H9 (cell line): ENCODE measurements at regions not wholly inside any gene's neighbourhood (a gene's known extent, or its start where the extent isn't known, plus 50 kb on each side); places are given as distances from the start of the nearest gene placed in this dataset.

ENCODE experiments used
- DNase-seq: peaks from one replicate; pipeline ENCODE4 v3.0.0-alpha.2; 2017
- H2AFZ ChIP-seq: one replicate; pipeline ENCODE4 v1.6.1; 2013; ENCODE audit warnings: mild to moderate bottlenecking, low read length, control low read depth, moderate library complexity
- H2AK5ac ChIP-seq: 2 replicates; pipeline ENCODE4 v1.6.1; 2013; ENCODE audit warnings: low read length, control low read depth, mixed read lengths; ENCODE audit not compliant: insufficient read length
- H2BK120ac ChIP-seq: one replicate; pipeline ENCODE4 v1.6.1; 2013; ENCODE audit warnings: low read depth, mild to moderate bottlenecking, low read length, control low read depth, inconsistent platforms; ENCODE audit not compliant: poor library complexity, severe bottlenecking
- H2BK12ac ChIP-seq: 2 replicates; pipeline ENCODE4 v1.6.1; 2013; ENCODE audit warnings: low read length, control low read depth, mixed read lengths, low read depth; ENCODE audit not compliant: insufficient read length
- H2BK15ac ChIP-seq: 2 replicates; pipeline ENCODE4 v1.6.1; 2013; ENCODE audit warnings: low read depth, low read length, control low read depth
- H2BK20ac ChIP-seq: one replicate; pipeline ENCODE4 v1.6.1; 2013; ENCODE audit warnings: low read depth, mild to moderate bottlenecking, low read length, control low read depth, inconsistent platforms; ENCODE audit not compliant: poor library complexity, severe bottlenecking
- H2BK5ac ChIP-seq: 2 replicates; pipeline ENCODE4 v1.6.1; 2013; ENCODE audit warnings: low read length, control low read depth, mixed read lengths; ENCODE audit not compliant: insufficient read length
- H3K14ac ChIP-seq: 2 replicates; pipeline ENCODE4 v1.6.1; 2013; ENCODE audit warnings: low read length, control low read depth; ENCODE audit not compliant: insufficient read depth
- H3K18ac ChIP-seq: 2 replicates; pipeline ENCODE4 v1.6.1; 2013; ENCODE audit warnings: low read depth, mild to moderate bottlenecking, mixed read lengths, low read length, control low read depth; ENCODE audit not compliant: insufficient read length
- H3K23ac ChIP-seq: 2 replicates; pipeline ENCODE4 v1.6.1; 2013; ENCODE audit warnings: low read length, control low read depth, mixed read lengths, low read depth; ENCODE audit not compliant: insufficient read length
- H3K23me2 ChIP-seq: 2 replicates; pipeline ENCODE4 v1.6.1; 2013; ENCODE audit warnings: low read depth, mild to moderate bottlenecking, mixed read lengths, low read length, control low read depth; ENCODE audit not compliant: insufficient read length, poor library complexity, severe bottlenecking
- H3K27ac ChIP-seq: 2 replicates; pipeline ENCODE4 v1.5.1; 2013; ENCODE audit warnings: low read length, control low read depth, mixed read lengths, low read depth; ENCODE audit not compliant: insufficient read length
- H3K27me3 ChIP-seq: 2 replicates; pipeline ENCODE4 v1.6.1; 2013; ENCODE audit warnings: low read length, control low read depth, inconsistent platforms; ENCODE audit not compliant: insufficient read depth
- H3K4ac ChIP-seq: 2 replicates; pipeline ENCODE4 v1.6.1; 2013; ENCODE audit warnings: low read depth, mild to moderate bottlenecking, control low read depth, inconsistent platforms, low read length, moderate library complexity
- H3K4me1 ChIP-seq: 2 replicates; pipeline ENCODE4 v1.6.1; 2013; ENCODE audit warnings: low read length, control low read depth, inconsistent platforms; ENCODE audit not compliant: insufficient read depth
- H3K4me2 ChIP-seq: 2 replicates; pipeline ENCODE4 v1.6.1; 2013; ENCODE audit warnings: low read length, control low read depth, mixed read lengths; ENCODE audit not compliant: insufficient read length, insufficient read depth
- H3K56ac ChIP-seq: 2 replicates; pipeline ENCODE4 v1.6.1; 2013; ENCODE audit warnings: low read depth, mild to moderate bottlenecking, mixed read lengths, low read length, control low read depth; ENCODE audit not compliant: insufficient read length
- H3K79me1 ChIP-seq: 2 replicates; pipeline ENCODE4 v1.6.1; 2013; ENCODE audit warnings: low read depth, mild to moderate bottlenecking, moderate library complexity, low read length, control low read depth, inconsistent platforms; ENCODE audit not compliant: insufficient read depth, poor library complexity, severe bottlenecking
- H3K79me2 ChIP-seq: 2 replicates; pipeline ENCODE4 v1.6.1; 2013; ENCODE audit warnings: low read length, control low read depth, inconsistent platforms; ENCODE audit not compliant: insufficient read depth
- H3K9ac ChIP-seq: 2 replicates; pipeline ENCODE4 v1.6.1; 2013; ENCODE audit warnings: low read length, control low read depth, mixed read lengths; ENCODE audit not compliant: insufficient read length; ENCODE audit errors: extremely low read depth
- H3K9me3 ChIP-seq: one replicate; pipeline ENCODE4 v1.6.1; 2013; ENCODE audit warnings: low read depth, low read length, inconsistent platforms; ENCODE audit not compliant: control insufficient read depth
- H3T11ph ChIP-seq: one replicate; pipeline ENCODE4 v1.6.1; 2013; ENCODE audit warnings: mild to moderate bottlenecking, low read length, control low read depth, inconsistent platforms
- H4K20me1 ChIP-seq: one replicate; pipeline ENCODE4 v1.6.1; 2013; ENCODE audit not compliant: control insufficient read depth, insufficient read length, insufficient read depth
- H4K5ac ChIP-seq: 2 replicates; pipeline ENCODE4 v1.6.1; 2013; ENCODE audit warnings: low read depth, mild to moderate bottlenecking, mixed read lengths, low read length, control low read depth; ENCODE audit not compliant: insufficient read length
- H4K8ac ChIP-seq: replicated peaks from 2 replicates; pipeline ENCODE4 v1.6.1; 2013; ENCODE audit warnings: low read length, control low read depth, mixed read lengths, low read depth; ENCODE audit not compliant: insufficient read length
- H4K91ac ChIP-seq: 2 replicates; pipeline ENCODE4 v1.6.1; 2013; ENCODE audit warnings: low read depth, mild to moderate bottlenecking, moderate library complexity, mixed read lengths, low read length, control low read depth; ENCODE audit not compliant: insufficient read length
- H3K27ac Mint-ChIP-seq, 3 experiments: 2 replicates in 2 of 3; 3 replicates in 1 of 3; pipeline ENCODE4 v1.8.0; 2020 to 2021; ENCODE audit warnings: mixed read lengths in 3 of 3, mild to moderate bottlenecking in 1 of 3, moderate library complexity in 1 of 3
- H3K27me3 Mint-ChIP-seq: 2 replicates; pipeline ENCODE4 v1.8.0; 2021; ENCODE audit warnings: low read depth, mild to moderate bottlenecking, moderate library complexity, mixed read lengths
- H3K36me3 Mint-ChIP-seq, 3 experiments: 2 replicates in 2 of 3; 3 replicates in 1 of 3; pipeline ENCODE4 v1.8.0; 2020 to 2021; ENCODE audit warnings: low read depth in 3 of 3, mixed read lengths in 3 of 3; ENCODE audit not compliant: insufficient read depth in 1 of 3
- H3K4me1 Mint-ChIP-seq, 2 experiments: 2 replicates each; pipeline ENCODE4 v1.8.0; 2020; ENCODE audit warnings: mixed read lengths in 2 of 2
- H3K4me3 Mint-ChIP-seq, 2 experiments: 2 replicates in 1 of 2; 3 replicates in 1 of 2; pipeline ENCODE4 v1.8.0; 2020 to 2021; ENCODE audit warnings: mild to moderate bottlenecking in 2 of 2, mixed read lengths in 2 of 2, moderate library complexity in 1 of 2
- H3K9me3 Mint-ChIP-seq, 2 experiments: 2 replicates in 1 of 2; 3 replicates in 1 of 2; pipeline ENCODE4 v1.8.0; 2020; ENCODE audit warnings: mild to moderate bottlenecking in 2 of 2, mixed read lengths in 2 of 2, moderate library complexity in 1 of 2
- WGBS: extraction: QIAGEN DNeasy Blood & Tissue Kit; methylation state at CpG from one replicate; pipeline ENCODE4 v1.1.7; 2013; ENCODE audit warnings: missing lambda C conversion rate, low lambda C conversion rate, mixed read lengths; ENCODE audit not compliant: insufficient read length; ENCODE audit errors: extremely low coverage; 5-methylcytosine and 5-hydroxymethylcytosine counted together
- TF ChIP-seq, protein P1 (sequence below): fragments of 200-600 bp; sonication (generic); conservative IDR thresholded peaks from 3 replicates; pipeline ENCODE4 v1.8.0; 2021; ENCODE audit warnings: antibody characterized with exemption, mild to moderate bottlenecking

DNA sequence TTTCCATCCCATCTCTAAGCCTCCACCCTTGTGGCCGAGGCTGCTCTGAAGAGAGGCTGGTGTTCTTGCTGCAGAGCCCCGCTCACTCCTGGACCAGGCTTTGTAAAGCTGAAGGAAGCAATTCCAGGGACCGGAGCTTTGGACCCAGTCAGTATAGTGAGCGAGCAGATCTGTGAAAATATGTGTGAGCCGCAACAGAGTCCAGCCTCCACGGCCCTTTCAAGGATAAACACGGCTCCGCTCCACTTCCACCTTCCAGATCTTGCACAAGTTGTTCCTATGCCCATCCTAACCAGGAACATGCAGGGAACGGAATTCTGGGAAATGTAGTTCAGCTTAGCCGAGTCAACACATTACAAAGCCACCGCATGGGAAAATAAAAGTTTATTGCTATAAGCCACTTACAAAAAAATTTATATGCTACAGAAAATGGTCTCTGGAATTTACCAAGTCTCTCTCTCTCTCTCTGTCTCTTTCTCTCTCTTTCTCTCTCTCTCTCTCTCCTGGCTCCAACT, 151.7 kb upstream of the ZNF521 start:
- H3K27ac ChIP-seq = no peak overlapping the region
- no peak overlapping the region for H4K91ac ChIP-seq
- H3K27me3 ChIP-seq = no peaks in the 10 kb centered on the region
- peak; percentile 44 for DNase-seq
- H2AK5ac ChIP-seq = no peak overlapping the region
- TF ChIP-seq, protein P1, sequence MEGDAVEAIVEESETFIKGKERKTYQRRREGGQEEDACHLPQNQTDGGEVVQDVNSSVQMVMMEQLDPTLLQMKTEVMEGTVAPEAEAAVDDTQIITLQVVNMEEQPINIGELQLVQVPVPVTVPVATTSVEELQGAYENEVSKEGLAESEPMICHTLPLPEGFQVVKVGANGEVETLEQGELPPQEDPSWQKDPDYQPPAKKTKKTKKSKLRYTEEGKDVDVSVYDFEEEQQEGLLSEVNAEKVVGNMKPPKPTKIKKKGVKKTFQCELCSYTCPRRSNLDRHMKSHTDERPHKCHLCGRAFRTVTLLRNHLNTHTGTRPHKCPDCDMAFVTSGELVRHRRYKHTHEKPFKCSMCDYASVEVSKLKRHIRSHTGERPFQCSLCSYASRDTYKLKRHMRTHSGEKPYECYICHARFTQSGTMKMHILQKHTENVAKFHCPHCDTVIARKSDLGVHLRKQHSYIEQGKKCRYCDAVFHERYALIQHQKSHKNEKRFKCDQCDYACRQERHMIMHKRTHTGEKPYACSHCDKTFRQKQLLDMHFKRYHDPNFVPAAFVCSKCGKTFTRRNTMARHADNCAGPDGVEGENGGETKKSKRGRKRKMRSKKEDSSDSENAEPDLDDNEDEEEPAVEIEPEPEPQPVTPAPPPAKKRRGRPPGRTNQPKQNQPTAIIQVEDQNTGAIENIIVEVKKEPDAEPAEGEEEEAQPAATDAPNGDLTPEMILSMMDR = no peak
- H4K5ac ChIP-seq = no peak overlapping the region
- H3K4ac ChIP-seq = no peak overlapping the region
- no CpG with 5 or more reads among the region's 11 CpGs for WGBS
- no peak overlapping the region for H2BK120ac ChIP-seq
- Mint-ChIP-seq H3K27ac (peak overlapping the region in 1 of 3 experiments; percentile 80; a peak in 2 of 7 replicates), H3K9me3 (no peaks in the 10 kb centered on the region; a peak in 1 of 5 replicates), H3K4me3 (peak overlapping the region; percentile 62 to 71), H3K27me3 (peaks cover 4% of the 10 kb centered on the region; the same call in 1 of the 2 replicates), H3K4me1 (peaks cover 6 to 7% of the 10 kb centered on the region in 2 experiments), H3K36me3 (no peaks in the 10 kb centered on the region)
- no peaks in the 10 kb centered on the region for H3K4me1 ChIP-seq
- H2BK5ac ChIP-seq = no peak overlapping the region
- no peaks in the 10 kb centered on the region for H3K79me2 ChIP-seq
- no peaks in the 10 kb centered on the region for H3K9me3 ChIP-seq
- H4K8ac ChIP-seq = no peak overlapping the region
- no peak overlapping the region for H2BK15ac ChIP-seq
- H2BK20ac ChIP-seq = no peak overlapping the region
- no peak overlapping the region for H3K9ac ChIP-seq
- H3T11ph ChIP-seq = no peak overlapping the region
- H4K20me1 ChIP-seq = no peaks in the 10 kb centered on the region
- peak overlapping the region; percentile 72 for H3K14ac ChIP-seq
- no peak overlapping the region for H3K56ac ChIP-seq
- H3K79me1 ChIP-seq = no peaks in the 10 kb centered on the region
- H3K4me2 ChIP-seq = peak overlapping the region; percentile 84
- H3K23ac ChIP-seq = no peak overlapping the region
- no peak overlapping the region for H2BK12ac ChIP-seq
- peak overlapping the region; percentile 98 for H2AFZ ChIP-seq
- H3K18ac ChIP-seq = peak overlapping the region; percentile 15
- H3K23me2 ChIP-seq = peaks cover 4% of the 10 kb centered on the region
